ENCODE measurements at regions not wholly inside any gene's neighbourhood (a gene's known extent, or its start where the extent isn't known, plus 50 kb on each side); places are given as distances from the start of the nearest gene placed in this dataset.

DNA sequence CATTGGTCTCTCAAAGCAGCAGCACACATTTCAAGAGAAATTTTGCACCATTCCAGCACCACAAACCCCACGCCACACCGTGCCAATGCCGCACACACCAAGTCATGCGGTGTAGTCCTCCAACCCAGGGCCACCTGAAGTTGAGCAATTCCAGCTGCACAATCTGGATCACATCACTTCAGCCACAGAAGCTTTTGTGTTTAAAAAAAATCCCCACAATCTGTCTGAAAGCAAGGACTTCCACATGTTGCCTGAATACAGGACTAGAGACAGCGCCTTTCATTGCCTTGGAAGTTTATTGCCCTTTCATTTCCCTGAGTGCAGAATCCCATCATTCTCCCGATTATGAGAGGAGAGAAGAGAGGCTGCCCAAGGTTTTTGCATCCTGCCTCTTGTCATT is 175.6 kb upstream of the BCL6 start:
- Histone ChIP-seq H3K4me3 (no peak overlapping the region), H3K9me3 (peaks cover 0 to 6% (median 0%) of the 10 kb centered on the region in 4 donors), H3K27ac (no peak overlapping the region), H3K27me3 (no peaks in the 10 kb centered on the region), H3K4me1 (peaks cover 0 to 6% (median 3%) of the 10 kb centered on the region in 4 donors), H3K36me3 (no peaks in the 10 kb centered on the region)
- WGBS, 2 donors: 65% methylated on average over 6 of the region's 6 CpGs
- DNase-seq (ENCODE audit: low spot score in 2 of 2): peak; percentile 45 to 52
- TF ChIP-seq EP300 (IDR thresholded peaks at IDR 0.05): peak in 1 of 2 donors; percentile 55
- TF ChIP-seq, protein P1, sequence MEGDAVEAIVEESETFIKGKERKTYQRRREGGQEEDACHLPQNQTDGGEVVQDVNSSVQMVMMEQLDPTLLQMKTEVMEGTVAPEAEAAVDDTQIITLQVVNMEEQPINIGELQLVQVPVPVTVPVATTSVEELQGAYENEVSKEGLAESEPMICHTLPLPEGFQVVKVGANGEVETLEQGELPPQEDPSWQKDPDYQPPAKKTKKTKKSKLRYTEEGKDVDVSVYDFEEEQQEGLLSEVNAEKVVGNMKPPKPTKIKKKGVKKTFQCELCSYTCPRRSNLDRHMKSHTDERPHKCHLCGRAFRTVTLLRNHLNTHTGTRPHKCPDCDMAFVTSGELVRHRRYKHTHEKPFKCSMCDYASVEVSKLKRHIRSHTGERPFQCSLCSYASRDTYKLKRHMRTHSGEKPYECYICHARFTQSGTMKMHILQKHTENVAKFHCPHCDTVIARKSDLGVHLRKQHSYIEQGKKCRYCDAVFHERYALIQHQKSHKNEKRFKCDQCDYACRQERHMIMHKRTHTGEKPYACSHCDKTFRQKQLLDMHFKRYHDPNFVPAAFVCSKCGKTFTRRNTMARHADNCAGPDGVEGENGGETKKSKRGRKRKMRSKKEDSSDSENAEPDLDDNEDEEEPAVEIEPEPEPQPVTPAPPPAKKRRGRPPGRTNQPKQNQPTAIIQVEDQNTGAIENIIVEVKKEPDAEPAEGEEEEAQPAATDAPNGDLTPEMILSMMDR (IDR thresholded peaks at IDR 0.05): no peak

DNA sequence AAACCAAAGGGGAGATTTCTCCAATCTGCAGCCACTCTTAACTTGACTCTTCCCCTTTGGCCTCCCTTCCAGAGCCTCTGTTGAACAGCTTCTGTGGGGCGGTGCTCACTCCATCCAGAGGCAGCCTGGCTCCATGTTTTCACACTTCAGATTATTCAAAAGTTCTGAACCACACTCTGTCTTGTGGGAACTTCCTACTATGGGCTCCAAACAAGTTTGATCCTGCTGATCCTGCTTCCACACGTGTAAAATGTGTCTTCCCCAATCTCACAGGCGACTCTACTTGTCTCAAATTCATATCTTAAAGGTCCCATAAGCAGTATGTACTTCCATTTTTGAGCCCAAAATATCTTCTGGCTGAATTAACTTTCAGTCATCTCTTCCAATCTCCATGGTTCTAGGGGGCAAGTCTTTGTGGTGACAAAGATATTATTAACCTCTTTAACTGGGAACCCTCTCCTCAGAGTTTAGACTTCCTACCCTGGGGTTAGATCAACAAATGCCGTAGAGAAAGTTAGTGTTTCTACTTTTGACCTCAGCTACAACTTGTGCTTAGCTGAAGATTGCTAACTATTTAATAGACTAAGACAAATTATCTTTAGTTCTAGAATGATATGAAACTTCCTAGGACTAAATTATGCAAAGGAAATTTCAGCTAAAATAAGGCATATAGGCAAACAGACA is 176.3 kb upstream of the BCL6 start:
- no peak for DNase-seq (ENCODE audit: low spot score in 2 of 2)
- WGBS, 2 donors: 46 to 48% methylated on average over 4 of the region's 4 CpGs
- no peaks in the 10 kb centered on the region for H3K27me3 ChIP-seq

DNA sequence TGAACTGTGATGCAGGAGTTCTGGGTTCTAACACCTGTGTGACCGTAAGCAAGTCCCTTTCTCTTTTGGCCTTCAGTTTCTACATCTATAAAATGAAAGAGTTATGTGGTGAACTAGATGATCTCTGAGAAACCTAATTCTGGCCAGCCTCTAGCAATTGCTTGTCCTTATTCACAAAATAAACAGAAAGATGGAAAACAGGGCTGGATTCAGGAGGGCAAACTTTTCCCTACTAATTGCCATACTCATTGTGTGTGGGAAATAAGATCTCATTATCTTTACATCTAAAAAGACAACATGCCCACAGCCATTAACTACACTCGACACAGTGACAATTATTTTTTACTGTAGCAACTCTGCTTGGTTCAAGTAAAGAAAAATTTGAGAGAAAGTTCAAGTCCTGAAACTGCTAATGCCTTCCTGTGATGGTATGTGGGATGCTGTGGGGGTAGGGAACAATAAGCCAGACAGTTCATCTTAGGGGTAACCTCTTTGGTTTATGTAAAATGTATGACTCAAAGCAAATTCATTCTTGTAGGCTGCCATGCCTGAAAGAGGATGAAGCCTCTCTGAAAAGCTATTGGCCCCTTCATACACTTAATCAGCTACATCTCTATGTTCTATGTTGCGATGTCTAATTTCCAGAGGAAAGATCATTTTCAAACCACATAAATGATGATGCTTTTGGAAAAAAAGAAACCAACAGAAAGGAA is 177.6 kb upstream of the BCL6 start:
- Histone ChIP-seq H3K9me3 (peaks cover 0 to 12% (median 0%) of the 10 kb centered on the region in 4 donors), H3K4me1 (peaks cover 0 to 6% (median 0%) of the 10 kb centered on the region in 4 donors), H3K27me3 (no peaks in the 10 kb centered on the region), H3K4me3 (no peak overlapping the region), H3K36me3 (no peaks in the 10 kb centered on the region), H3K27ac (no peak overlapping the region)
- no peak for DNase-seq (ENCODE audit: low spot score in 2 of 2)
- WGBS, 2 donors: 82 to 85% methylated on average over 3 of the region's 3 CpGs
- no peak for TF ChIP-seq POLR2A (IDR thresholded peaks at IDR 0.05)
- TF ChIP-seq EP300 (IDR thresholded peaks at IDR 0.05): no peak
- TF ChIP-seq, protein P1 (IDR thresholded peaks at IDR 0.05): no peak

More for the DNA sequence above, 176.3 kb upstream of the BCL6 start:
- Histone ChIP-seq H3K4me3 (no peak overlapping the region), H3K9me3 (peaks cover 0 to 6% (median 0%) of the 10 kb centered on the region in 4 donors), H3K36me3 (no peaks in the 10 kb centered on the region), H3K27ac (no peak overlapping the region), H3K4me1 (peaks cover 0 to 6% (median 3%) of the 10 kb centered on the region in 4 donors)
- TF ChIP-seq, protein P1 (IDR thresholded peaks at IDR 0.05): no peak
- TF ChIP-seq POLR2A (IDR thresholded peaks at IDR 0.05) (no peak), EP300 (IDR thresholded peaks at IDR 0.05) (no peak)

DNA sequence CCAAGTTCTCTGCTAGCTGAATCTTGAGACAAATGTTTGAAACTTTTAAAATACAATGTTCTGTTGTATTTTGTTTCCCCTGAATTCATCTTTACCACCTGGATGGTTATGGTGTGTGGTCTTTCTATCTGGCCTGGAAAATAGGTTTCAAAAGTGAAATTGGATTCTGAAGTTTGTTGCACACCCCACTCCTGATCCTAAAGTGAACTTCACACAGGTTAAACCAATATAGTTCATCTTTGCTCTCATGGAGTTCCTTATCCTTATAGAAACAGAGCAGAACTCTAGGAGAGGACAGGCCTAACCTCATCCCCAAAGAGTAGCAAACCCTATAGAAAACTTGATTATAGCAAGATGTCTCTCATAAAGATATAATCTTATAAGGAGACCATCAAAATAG is 179.4 kb upstream of the BCL6 start:
- no peak overlapping the region for H3K27ac ChIP-seq
- TF ChIP-seq, protein P1 (IDR thresholded peaks at IDR 0.05): no peak
- no peak for TF ChIP-seq EP300 (IDR thresholded peaks at IDR 0.05)
- H3K27me3 ChIP-seq: no peaks in the 10 kb centered on the region
- H3K4me1 ChIP-seq: peaks cover 0 to 5% (median 3%) of the 10 kb centered on the region in 4 donors
- H3K36me3 ChIP-seq: no peaks in the 10 kb centered on the region
- no peak overlapping the region for H3K4me3 ChIP-seq
- peaks cover 0 to 12% (median 0%) of the 10 kb centered on the region in 4 donors for H3K9me3 ChIP-seq
- DNase-seq (ENCODE audit: low spot score in 2 of 2): no peak

DNA sequence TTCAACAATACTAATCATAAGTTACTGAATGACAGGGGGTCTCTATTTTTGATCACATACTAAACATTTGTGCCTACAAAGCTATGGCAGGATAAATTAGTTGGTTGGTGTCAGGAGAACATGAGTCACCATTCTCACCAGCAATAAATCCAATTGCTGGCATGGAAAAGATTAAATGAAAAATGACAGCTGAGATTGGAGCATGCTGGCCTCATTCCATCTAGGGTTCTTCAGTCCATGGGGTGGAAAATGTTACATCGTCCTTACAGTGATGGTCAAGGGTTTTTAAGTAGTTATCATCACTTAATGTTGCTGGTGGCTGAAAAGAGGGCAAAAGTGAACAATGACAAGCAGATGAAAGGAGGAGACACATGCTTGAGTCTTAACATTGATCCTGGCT is 180.1 kb upstream of the BCL6 start:
- H3K4me3 ChIP-seq: no peak overlapping the region
- TF ChIP-seq EP300 (IDR thresholded peaks at IDR 0.05): no peak
- TF ChIP-seq POLR2A (IDR thresholded peaks at IDR 0.05): no peak
- TF ChIP-seq, protein P1 (IDR thresholded peaks at IDR 0.05): no peak
- H3K27me3 ChIP-seq: no peaks in the 10 kb centered on the region
- no peak for DNase-seq (ENCODE audit: low spot score in 2 of 2)
- H3K4me1 ChIP-seq: peaks cover 0 to 5% (median 4%) of the 10 kb centered on the region in 4 donors
- H3K9me3 ChIP-seq: peaks cover 0 to 12% (median 0%) of the 10 kb centered on the region in 4 donors
- no peak overlapping the region for H3K27ac ChIP-seq
- WGBS, 2 donors: 72 to 83% methylated on average over 1 of the region's 1 CpG
- no peaks in the 10 kb centered on the region for H3K36me3 ChIP-seq
